IPS-NIHi7 (cell line): ENCODE measurements at regions not wholly inside any gene's neighbourhood (a gene's known extent, or its start where the extent isn't known, plus 50 kb on each side); places are given as distances from the start of the nearest gene placed in this dataset.

Experiments used
- DNase-seq: peaks from one replicate; pipeline ENCODE4 v3.0.0; 2012; ENCODE audit warnings: mixed read lengths; ENCODE audit errors: extremely low spot score

DNA sequence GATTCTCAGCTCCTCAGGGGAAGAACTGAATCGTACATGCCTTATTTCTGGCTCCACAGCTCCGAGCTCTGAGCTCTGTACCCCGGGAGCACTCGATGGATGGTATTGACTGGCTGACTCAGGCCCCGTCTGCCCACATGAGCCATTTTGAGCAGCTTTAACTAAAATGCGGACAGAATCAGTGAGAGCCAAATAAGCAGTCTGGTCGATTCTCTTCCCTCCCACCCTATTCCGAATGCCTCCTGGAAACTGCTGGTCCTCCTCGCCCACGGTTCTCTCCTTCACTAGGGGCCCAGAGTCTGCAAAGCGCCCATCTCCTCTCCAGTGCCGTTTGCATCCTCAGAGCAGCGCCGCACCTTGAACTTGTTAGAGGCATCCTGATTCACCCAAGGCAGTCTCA, 125.9 kb upstream of the IRF2BP2 start:
- DNase-seq = no peak

DNA sequence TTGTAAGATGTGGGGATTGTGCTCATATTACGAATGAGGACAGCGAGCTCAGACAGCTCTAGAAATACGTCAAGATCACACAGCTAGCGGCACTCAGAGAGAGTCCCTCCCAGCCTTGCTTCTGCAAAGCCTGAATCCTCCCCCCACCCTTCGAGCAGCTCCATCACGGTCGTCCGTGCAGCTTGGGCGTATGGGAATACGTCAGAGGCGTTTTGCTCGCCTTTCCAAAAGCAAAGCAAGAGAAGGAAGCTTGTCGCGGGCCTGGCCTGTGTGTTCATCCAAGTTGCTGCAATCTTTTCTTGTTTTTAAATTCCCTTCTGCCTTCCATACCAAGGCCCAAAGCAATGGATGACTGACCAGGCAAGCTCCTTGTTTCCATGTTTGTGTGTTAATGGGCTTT, 125.5 kb upstream of the IRF2BP2 start:
- no peak for DNase-seq

DNA sequence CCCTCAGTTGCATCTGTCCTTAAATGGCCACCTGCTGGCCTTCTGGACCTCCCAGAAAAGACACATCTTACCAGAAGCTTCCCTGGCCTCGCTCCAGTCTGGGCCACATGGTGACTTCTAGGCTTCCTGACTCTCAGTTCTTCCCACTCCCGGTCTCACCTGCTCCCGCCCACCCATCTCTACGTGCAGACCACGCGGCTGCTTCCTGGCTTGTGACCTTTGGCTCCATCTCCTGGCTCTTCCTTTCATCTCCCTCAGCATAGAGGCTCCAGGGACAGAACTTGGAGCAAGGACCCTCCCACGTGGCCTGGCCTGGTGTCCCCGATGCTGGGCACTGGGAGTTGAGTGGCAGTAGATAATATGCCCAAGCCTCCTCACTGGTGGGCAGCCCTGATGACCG, 124.9 kb upstream of the IRF2BP2 start:
- no peak for DNase-seq

DNA sequence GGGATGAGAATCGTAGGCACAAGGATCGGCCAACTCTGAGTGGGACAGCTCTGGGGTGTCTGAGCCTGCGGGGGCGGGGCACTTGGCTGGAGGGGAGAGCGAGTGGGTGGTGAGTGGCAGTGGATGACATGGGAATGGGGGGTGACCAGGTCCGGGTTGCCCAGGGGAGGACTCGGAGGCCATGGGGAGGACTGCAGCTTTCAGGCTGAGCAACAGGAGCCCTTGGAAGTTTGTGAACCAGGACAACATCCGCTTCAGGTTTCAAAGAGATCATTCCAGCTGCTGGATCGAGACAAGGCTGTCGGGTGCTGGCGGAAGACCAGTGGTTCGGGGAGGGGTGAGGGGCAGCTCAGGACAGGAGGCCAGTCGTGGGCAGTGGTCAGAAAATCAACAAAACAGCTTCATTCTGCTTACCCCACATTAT, 124.4 kb upstream of the IRF2BP2 start:
- DNase-seq = no peak

GRCh38 chr1:234733427-234733826, 123.4 kb upstream of the IRF2BP2 start:
- DNase-seq = no peak

- no peak for DNase-seq
These were observed 122.9 kb upstream of the IRF2BP2 start for GRCh38 chr1:234732671-234733390.

- DNase-seq = no peak
These were observed 122.3 kb upstream of the IRF2BP2 start for GRCh38 chr1:234732260-234732659.

GRCh38 chr1:234731569-234732085, 121.6 kb upstream of the IRF2BP2 start:
- no peak for DNase-seq

- no peak for DNase-seq
These were observed 121.0 kb upstream of the IRF2BP2 start for GRCh38 chr1:234730770-234731568.

GRCh38 chr1:234730475-234730769, 120.4 kb upstream of the IRF2BP2 start:
- no peak for DNase-seq

DNA sequence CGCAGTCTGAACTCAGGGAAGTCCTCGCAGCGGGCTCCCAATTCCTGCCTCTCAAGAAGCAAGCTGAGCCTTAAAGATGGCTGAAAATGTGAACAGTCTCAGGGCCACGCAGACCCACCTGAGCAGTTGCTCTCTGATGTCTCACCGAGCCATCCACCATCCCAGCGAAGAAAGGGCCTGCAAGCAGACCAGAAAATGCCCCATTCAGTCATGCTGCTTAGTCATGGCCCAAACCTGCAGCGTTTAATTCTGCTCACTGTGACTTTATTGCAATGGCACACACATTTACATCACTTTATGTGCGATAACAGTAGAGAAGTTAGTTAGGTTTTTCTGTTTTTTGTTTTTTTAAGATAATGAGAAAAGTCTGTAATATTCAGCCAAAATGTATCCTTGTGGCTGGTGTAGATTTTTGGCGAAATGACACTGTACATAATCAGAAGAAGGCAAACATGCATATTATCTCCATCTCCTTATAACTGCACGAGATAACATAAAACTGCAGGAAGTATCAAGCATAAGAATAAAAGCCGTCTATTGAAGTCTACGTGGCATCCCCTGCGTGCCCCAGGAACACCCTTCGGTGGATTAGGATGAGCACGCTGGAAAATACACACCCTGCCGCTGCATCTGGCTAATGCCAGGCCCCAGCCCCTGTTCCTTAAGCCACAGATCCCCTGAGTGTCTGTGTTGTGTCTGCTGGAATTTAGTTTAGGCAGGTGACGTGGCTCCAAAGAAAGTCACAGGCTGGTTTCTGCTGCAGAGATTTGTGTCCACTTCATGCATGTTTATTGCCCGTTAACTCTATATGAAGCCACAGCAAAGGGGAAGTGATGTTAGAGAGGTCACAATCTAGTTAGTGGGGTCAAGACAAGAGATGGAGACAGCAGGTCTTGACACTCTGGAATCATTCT, 119.8 kb upstream of the IRF2BP2 start:
- DNase-seq = no peak

DNA sequence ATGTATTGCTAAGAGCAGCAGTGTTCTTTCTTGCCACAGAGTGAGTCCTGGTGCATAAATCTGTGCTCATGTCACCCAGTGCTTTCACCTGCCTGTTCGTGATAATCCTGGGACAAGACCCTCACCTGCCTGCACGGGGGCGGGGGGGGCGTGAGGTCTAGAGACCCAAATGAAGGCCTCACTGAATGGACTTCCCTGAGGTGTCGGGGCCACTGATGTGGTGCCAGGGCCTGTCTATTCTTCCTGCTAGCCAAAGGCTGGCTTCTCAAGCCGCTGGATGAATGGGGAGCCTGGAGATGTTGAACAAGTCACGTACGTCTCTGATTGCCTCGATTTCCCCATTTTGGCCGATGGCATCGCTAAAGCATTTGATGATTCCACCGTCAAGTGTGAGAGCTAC, 118.8 kb upstream of the IRF2BP2 start:
- no peak for DNase-seq

GRCh38 chr1:234727018-234727940, 117.3 kb upstream of the IRF2BP2 start:
- DNase-seq = no peak

DNA sequence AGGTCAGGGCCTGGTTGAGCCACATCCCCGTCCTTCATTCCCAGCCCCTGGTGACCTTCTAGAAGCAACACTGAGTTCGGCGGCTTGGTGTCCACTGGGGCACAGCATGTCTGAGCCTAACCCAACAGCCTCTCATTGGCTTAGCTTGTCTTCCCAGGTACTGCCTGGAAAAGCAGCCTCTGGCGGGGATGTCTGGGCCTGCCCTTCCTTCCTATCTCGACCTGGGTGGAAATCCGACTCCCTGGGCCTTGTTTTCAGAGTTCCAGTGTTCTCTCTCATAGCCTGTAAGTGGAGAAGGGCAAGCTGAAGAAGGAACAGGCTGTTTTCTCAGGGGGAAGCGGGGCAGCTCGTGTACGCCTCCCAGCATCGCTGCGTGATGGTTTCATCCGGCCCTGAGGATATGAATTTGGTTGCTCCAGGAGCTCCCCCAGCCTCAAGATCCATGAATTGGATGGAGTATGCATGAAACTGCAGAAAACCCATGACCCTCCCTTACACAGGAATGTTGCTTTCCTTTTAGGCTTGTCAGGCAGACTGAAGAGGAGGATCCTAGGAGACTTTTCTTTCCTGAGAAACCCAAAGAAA, 116.5 kb upstream of the IRF2BP2 start:
- DNase-seq = no peak

GRCh38 chr1:234725177-234726132, 115.5 kb upstream of the IRF2BP2 start:
- DNase-seq = no peak

- no peak for DNase-seq
These were observed 114.7 kb upstream of the IRF2BP2 start for GRCh38 chr1:234724516-234725176.

GRCh38 chr1:234722904-234723720, 113.1 kb upstream of the IRF2BP2 start:
- DNase-seq = no peak

DNA sequence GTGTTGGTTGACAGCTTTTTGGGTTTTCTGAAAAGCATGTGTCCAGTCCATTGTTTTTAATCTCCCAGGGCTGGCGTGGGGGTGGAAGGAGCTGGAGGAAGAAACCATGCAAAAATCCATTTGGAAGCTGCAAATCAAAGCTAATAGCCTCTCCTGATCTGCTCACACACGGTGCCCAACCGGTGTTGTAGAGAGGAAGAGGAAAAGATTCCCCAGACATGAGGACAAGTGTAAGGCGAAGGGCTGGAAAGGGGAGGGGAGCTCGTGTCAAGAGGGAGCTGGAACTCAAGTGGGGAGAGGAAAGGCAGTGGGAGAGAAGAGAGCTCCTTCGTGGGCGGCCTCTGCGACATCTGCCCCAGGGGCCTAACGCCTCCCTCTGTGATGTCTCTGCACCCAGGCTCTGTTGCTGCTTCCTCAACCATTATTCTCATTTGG, 112.3 kb upstream of the IRF2BP2 start:
- no peak for DNase-seq
